Neuronal stem cell (in vitro differentiated cells): ENCODE measurements at regions not wholly inside any gene's neighbourhood (a gene's known extent, or its start where the extent isn't known, plus 50 kb on each side); places are given as distances from the start of the nearest gene placed in this dataset.

ENCODE experiments used
- DNase-seq: peaks from one replicate; pipeline ENCODE4 v3.0.0-alpha.2; 2013; ENCODE audit warnings: low spot score
- H2AFZ ChIP-seq: one replicate; pipeline ENCODE4 v1.6.1; 2013; ENCODE audit warnings: mild to moderate bottlenecking, low read length, inconsistent platforms
- H2AK5ac ChIP-seq: 2 replicates; pipeline ENCODE4 v1.6.1; 2013; ENCODE audit warnings: low read depth, mild to moderate bottlenecking, inconsistent platforms, low read length, moderate library complexity, mixed read lengths
- H2BK120ac ChIP-seq: 2 replicates; pipeline ENCODE4 v1.6.1; 2013; ENCODE audit warnings: low read depth, mild to moderate bottlenecking, inconsistent platforms, low read length, moderate library complexity, mixed read lengths
- H2BK12ac ChIP-seq: one replicate; pipeline ENCODE4 v1.6.1; 2013; ENCODE audit warnings: low read length, inconsistent platforms
- H2BK15ac ChIP-seq: 2 replicates; pipeline ENCODE4 v1.6.1; 2013; ENCODE audit warnings: mild to moderate bottlenecking, low read length, inconsistent platforms, mixed read lengths
- H2BK5ac ChIP-seq: one replicate; pipeline ENCODE4 v1.6.1; 2013; ENCODE audit warnings: inconsistent platforms, mild to moderate bottlenecking, low read length, moderate library complexity
- H3K14ac ChIP-seq: one replicate; pipeline ENCODE4 v1.6.1; 2013; ENCODE audit warnings: low read length, inconsistent platforms
- H3K18ac ChIP-seq: 2 replicates; pipeline ENCODE4 v1.6.1; 2013; ENCODE audit warnings: low read length, inconsistent platforms
- H3K23ac ChIP-seq: 2 replicates; pipeline ENCODE4 v1.6.1; 2013; ENCODE audit warnings: low read depth, mild to moderate bottlenecking, mixed read lengths, low read length, inconsistent platforms; ENCODE audit not compliant: poor library complexity
- H3K27ac ChIP-seq: replicated peaks from 3 replicates; pipeline ENCODE4 v1.5.1; 2013; ENCODE audit warnings: low read length, inconsistent platforms
- H3K27me3 ChIP-seq, 3 experiments: 2 replicates each; pipeline ENCODE4 v1.6.1; 2013; ENCODE audit warnings: low read length in 3 of 3, mild to moderate bottlenecking in 2 of 3, inconsistent platforms in 1 of 3, low read depth in 1 of 3, mixed read lengths in 1 of 3, moderate library complexity in 1 of 3; ENCODE audit not compliant: control insufficient read depth in 3 of 3, insufficient read depth in 3 of 3
- H3K36me3 ChIP-seq, 2 donors: replicated peaks in 1 of 2; 2 replicates each; pipeline ENCODE4 v1.6.1; 2013; ENCODE audit warnings: low read length in 2 of 2; ENCODE audit not compliant: control insufficient read depth in 2 of 2, insufficient read depth in 2 of 2
- H3K4ac ChIP-seq: 2 replicates; pipeline ENCODE4 v1.6.1; 2013; ENCODE audit warnings: inconsistent platforms, mild to moderate bottlenecking, low read length, moderate library complexity
- H3K4me1 ChIP-seq, 2 donors: 1 replicate in 1 of 2; 2 replicates in 1 of 2; pipeline ENCODE4 v1.6.1; 2013; ENCODE audit warnings: low read length in 2 of 2, low read depth in 1 of 2; ENCODE audit not compliant: control insufficient read depth in 2 of 2, insufficient read depth in 1 of 2
- H3K4me2 ChIP-seq: one replicate; pipeline ENCODE4 v1.6.1; 2013; ENCODE audit warnings: mild to moderate bottlenecking, low read length, inconsistent platforms; ENCODE audit not compliant: insufficient read depth, poor library complexity, severe bottlenecking
- H3K4me3 ChIP-seq, 2 donors: 2 replicates each; pipeline ENCODE4 v1.5.1; 2013; ENCODE audit warnings: low read length in 2 of 2, mild to moderate bottlenecking in 2 of 2, inconsistent platforms in 1 of 2, moderate library complexity in 1 of 2
- H3K79me1 ChIP-seq: one replicate; pipeline ENCODE4 v1.6.1; 2013; ENCODE audit warnings: low read depth, mild to moderate bottlenecking, inconsistent platforms, low read length, moderate library complexity
- H3K9ac ChIP-seq: one replicate; pipeline ENCODE4 v1.6.1; 2013; ENCODE audit warnings: mild to moderate bottlenecking, low read depth, low read length, inconsistent platforms; ENCODE audit not compliant: poor library complexity
- H3K9me3 ChIP-seq, 2 donors: replicated peaks in 1 of 2; 2 replicates each; pipeline versions ENCODE3 to v1.6.1; 2013; ENCODE audit warnings: low read length in 2 of 2, mild to moderate bottlenecking in 2 of 2, inconsistent platforms in 1 of 2, low read depth in 1 of 2, mixed read lengths in 1 of 2, moderate library complexity in 1 of 2; ENCODE audit not compliant: control insufficient read depth in 2 of 2, insufficient read depth in 1 of 2
- H4K8ac ChIP-seq: one replicate; pipeline ENCODE4 v1.6.1; 2013; ENCODE audit warnings: low read depth, mild to moderate bottlenecking, inconsistent platforms, low read length, moderate library complexity
- H4K91ac ChIP-seq: one replicate; pipeline ENCODE4 v1.6.1; 2013; ENCODE audit warnings: low read length, low read depth, mild to moderate bottlenecking, inconsistent platforms; ENCODE audit not compliant: poor library complexity
- WGBS, 2 donors: extraction: QIAGEN DNeasy Blood & Tissue Kit; methylation state at CpG; one replicate each; pipeline ENCODE4 v1.1.7; 2013; ENCODE audit warnings: missing lambda C conversion rate in 2 of 2, mixed read lengths in 1 of 2; ENCODE audit not compliant: insufficient read length in 2 of 2, insufficient replicate concordance in 1 of 2; ENCODE audit errors: extremely low coverage in 2 of 2; 5-methylcytosine and 5-hydroxymethylcytosine counted together

GRCh38 chr1:98292994-98293393 is 368.5 kb upstream of the SNX7 start:
- no peak overlapping the region for H2BK120ac ChIP-seq
- H3K23ac ChIP-seq, result no peak overlapping the region
- no peaks in the 10 kb centered on the region for H3K27me3 ChIP-seq
- no peak overlapping the region for H3K14ac ChIP-seq
- H3K9me3 ChIP-seq, result no peaks in the 10 kb centered on the region
- no peak overlapping the region for H3K9ac ChIP-seq
- no peak overlapping the region for H4K91ac ChIP-seq
- no peak overlapping the region for H2BK15ac ChIP-seq
- no peak overlapping the region for H3K4me3 ChIP-seq
- H3K79me1 ChIP-seq, result no peaks in the 10 kb centered on the region
- H3K36me3 ChIP-seq, result no peaks in the 10 kb centered on the region
- no peak overlapping the region for H3K18ac ChIP-seq
- H2AFZ ChIP-seq, result no peak overlapping the region
- no peak overlapping the region for H3K27ac ChIP-seq
- no peak overlapping the region for H2AK5ac ChIP-seq
- no peaks in the 10 kb centered on the region for H3K4me1 ChIP-seq
- no peak overlapping the region for H2BK12ac ChIP-seq
- no peak overlapping the region for H2BK5ac ChIP-seq
- no peak overlapping the region for H3K4ac ChIP-seq
- no peak overlapping the region for H4K8ac ChIP-seq
- no peak for DNase-seq
- H3K4me2 ChIP-seq, result no peak overlapping the region

GRCh38 chr1:98289311-98289710 is 368.5 kb upstream of the DPYD start:
- Histone ChIP-seq H3K9me3 (no peaks in the 10 kb centered on the region), H3K14ac (no peak overlapping the region), H2BK12ac (no peak overlapping the region), H3K36me3 (no peaks in the 10 kb centered on the region), H3K27me3 (no peaks in the 10 kb centered on the region), H3K4me1 (no peaks in the 10 kb centered on the region), H4K91ac (no peak overlapping the region), H3K23ac (no peak overlapping the region), H3K4me2 (no peak overlapping the region), H4K8ac (no peak overlapping the region), H3K79me1 (no peaks in the 10 kb centered on the region), H3K4me3 (no peak overlapping the region), H3K18ac (no peak overlapping the region), H2BK15ac (no peak overlapping the region), H2AK5ac (no peak overlapping the region), H3K9ac (no peak overlapping the region), H3K27ac (no peak overlapping the region), H2BK5ac (no peak overlapping the region), H2BK120ac (no peak overlapping the region), H2AFZ (no peak overlapping the region), H3K4ac (no peak overlapping the region)
- no CpG with 5 or more reads among the region's 1 CpG for WGBS, 2 donors
- no peak for DNase-seq

- H2BK5ac ChIP-seq, result no peak overlapping the region
- no peak overlapping the region for H3K18ac ChIP-seq
- H3K9ac ChIP-seq, result no peak overlapping the region
- H3K4me3 ChIP-seq, result no peak overlapping the region
- no peak for DNase-seq
- H3K4me1 ChIP-seq, result no peaks in the 10 kb centered on the region
- H3K4ac ChIP-seq, result no peak overlapping the region
- H3K23ac ChIP-seq, result no peak overlapping the region
- H3K79me1 ChIP-seq, result no peaks in the 10 kb centered on the region
- WGBS, 2 donors, result no CpG with 5 or more reads among the region's 2 CpGs
- no peak overlapping the region for H3K14ac ChIP-seq
- H2BK120ac ChIP-seq, result no peak overlapping the region
- H3K27me3 ChIP-seq, result no peaks in the 10 kb centered on the region
- H3K36me3 ChIP-seq, result no peaks in the 10 kb centered on the region
- H2BK12ac ChIP-seq, result no peak overlapping the region
- H2AK5ac ChIP-seq, result no peak overlapping the region
- no peak overlapping the region for H2AFZ ChIP-seq
- H3K4me2 ChIP-seq, result no peak overlapping the region
- H3K9me3 ChIP-seq, result no peaks in the 10 kb centered on the region
- H4K8ac ChIP-seq, result no peak overlapping the region
- no peak overlapping the region for H2BK15ac ChIP-seq
- no peak overlapping the region for H4K91ac ChIP-seq
- no peak overlapping the region for H3K27ac ChIP-seq
Measured at GRCh38 chr1:98288494-98288893, 367.7 kb upstream of the DPYD start.

- H2BK120ac ChIP-seq, result no peak overlapping the region
- no peaks in the 10 kb centered on the region for H3K27me3 ChIP-seq
- H3K36me3 ChIP-seq, result no peaks in the 10 kb centered on the region
- H3K9ac ChIP-seq, result no peak overlapping the region
- H3K27ac ChIP-seq, result no peak overlapping the region
- no peak overlapping the region for H3K14ac ChIP-seq
- no peak overlapping the region for H3K4ac ChIP-seq
- no CpG with 5 or more reads among the region's 2 CpGs for WGBS, 2 donors
- no peak overlapping the region for H3K4me3 ChIP-seq
- no peak overlapping the region for H2BK12ac ChIP-seq
- no peak for DNase-seq
- no peak overlapping the region for H2BK5ac ChIP-seq
- no peak overlapping the region for H4K91ac ChIP-seq
- H2AFZ ChIP-seq, result no peak overlapping the region
- no peak overlapping the region for H2AK5ac ChIP-seq
- H4K8ac ChIP-seq, result no peak overlapping the region
- no peak overlapping the region for H3K23ac ChIP-seq
- no peaks in the 10 kb centered on the region for H3K9me3 ChIP-seq
- H2BK15ac ChIP-seq, result no peak overlapping the region
- H3K4me1 ChIP-seq, result no peaks in the 10 kb centered on the region
- H3K4me2 ChIP-seq, result no peak overlapping the region
- H3K79me1 ChIP-seq, result no peaks in the 10 kb centered on the region
- no peak overlapping the region for H3K18ac ChIP-seq
Measured at GRCh38 chr1:98287626-98288025, 366.8 kb upstream of the DPYD start.
